ENCODE measurements at regions not wholly inside any gene's neighbourhood (a gene's known extent, or its start where the extent isn't known, plus 50 kb on each side); places are given as distances from the start of the nearest gene placed in this dataset.

DNA sequence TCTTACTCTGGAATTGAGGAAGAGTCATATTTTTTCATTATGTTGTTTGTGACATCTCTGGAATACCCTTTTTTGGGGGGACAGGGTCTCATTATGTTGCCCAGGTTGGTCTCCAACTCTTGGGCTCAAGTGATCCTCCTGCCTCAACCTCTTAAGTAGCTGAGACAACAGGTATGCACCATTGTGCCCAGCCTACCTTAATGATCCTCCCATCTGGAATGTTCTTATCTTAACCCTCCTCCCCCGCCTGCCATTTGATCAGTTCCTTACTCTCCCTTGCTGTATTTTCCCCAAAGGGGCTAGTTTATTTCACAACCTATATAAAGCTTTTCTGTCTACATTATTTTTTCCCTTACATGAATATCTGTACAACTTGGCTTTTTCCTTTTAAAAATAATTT is 594.7 kb downstream of the METTL15 start:
- no peak for DNase-seq

DNA sequence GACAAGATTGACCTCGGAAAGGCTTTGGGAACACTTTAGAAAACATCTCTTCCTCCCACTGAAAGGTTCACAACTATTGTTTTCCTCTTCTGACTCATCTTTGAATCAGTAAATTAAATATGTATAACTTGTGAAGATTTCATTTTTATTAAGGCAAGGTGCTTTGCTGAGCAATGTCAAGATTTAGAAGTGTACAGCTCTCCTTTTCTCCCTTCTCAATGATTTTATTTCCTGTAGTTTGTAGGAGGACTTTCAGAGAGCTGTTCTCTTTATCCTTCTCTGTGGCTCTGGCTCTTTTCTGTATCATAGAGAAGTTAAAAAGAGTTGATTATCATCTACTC is 594.2 kb downstream of the METTL15 start:
- no peak for DNase-seq

DNA sequence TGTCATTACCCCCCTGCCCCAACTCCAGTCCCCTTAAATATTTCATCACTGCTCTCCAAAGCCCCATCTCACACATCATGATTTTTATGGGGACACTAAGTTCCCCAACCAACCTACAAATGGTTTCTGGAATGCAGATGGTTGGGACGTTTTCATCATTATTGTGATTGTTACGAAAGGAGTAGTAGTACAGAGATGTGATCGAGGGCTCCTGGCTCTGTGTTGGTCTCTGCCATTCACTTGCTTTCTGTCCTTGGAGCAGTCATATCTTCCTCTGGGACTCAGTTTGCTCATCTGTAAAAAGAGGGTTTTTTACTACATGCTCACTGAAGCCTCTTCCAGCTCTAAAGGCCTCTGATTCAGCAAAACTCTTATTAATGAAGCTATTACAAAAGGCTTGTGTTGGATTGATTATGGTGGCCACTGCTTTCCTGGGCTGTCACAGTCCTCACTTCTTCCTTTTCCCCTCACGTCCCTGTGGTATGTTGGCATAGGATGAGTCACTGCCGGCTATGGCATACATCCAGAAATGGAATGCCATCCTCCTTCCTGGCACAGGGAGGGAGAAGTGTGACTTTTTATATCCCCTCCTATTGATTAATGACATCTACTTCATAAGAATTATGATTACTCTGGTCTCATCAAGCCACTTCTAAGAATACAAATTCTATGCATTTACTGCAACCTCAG is 593.7 kb downstream of the METTL15 start:
- DNase-seq, result no peak

DNA sequence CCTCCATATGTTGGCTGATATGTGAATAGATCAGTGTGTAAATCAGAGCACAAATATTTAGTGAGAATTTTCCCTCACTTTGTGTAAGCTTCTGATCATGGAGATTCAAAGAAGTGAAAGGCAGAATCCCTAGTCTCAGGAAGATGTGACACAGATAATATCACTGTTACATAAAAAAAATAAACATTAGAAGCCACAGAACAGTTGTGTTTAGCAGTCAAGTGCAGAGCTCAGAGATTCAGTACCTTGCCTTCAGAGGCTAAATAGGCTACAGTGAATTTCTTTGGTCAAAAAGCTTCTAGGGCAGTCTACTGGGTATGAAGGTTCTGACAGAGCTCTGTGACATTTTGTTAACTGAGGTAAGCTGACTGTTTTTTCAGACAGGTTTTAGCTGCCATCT is 591.5 kb downstream of the METTL15 start:
- no peak for DNase-seq

DNA sequence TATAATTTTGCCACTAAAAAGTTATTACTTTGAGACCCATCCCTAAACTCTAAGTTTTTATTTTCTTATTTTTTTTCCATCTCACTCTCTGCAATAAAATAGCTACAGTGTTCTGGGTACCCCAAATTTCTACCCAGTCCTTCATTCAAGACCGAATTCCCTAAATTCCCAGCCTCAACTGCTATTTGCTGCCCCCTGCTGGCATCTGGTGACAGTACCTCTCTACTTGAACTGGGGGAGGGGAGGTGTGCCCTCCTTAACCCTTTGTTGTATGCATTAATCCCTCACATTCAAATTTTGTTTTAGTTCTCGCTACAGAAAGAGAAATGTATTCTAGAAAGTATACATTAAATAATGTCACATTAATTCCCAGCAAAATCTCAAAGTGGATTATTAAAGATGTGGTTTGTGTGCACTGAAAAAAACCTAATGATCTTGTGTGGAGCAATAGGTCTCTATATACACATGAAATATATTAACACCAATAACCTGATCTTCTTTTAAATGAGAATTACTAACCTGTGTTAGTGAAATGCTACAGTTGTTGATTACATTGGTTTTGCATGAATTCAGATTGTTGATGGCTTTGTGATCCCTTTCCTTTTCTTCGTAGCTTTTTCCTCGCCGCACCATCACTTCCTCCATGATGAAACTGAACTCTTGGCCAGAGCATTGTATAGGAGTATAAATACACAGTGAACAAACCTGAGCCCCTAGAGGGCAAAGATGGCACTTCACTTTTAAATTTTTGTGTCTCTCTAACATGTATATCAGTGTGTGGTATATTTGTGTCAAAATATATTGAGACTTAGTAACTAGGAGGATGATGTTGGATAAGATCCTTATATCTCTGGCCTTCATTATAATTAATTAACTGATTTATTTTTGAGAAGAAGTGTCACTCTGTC is 590.0 kb downstream of the METTL15 start:
- DNase-seq, result peak; percentile 4 to 65

DNA sequence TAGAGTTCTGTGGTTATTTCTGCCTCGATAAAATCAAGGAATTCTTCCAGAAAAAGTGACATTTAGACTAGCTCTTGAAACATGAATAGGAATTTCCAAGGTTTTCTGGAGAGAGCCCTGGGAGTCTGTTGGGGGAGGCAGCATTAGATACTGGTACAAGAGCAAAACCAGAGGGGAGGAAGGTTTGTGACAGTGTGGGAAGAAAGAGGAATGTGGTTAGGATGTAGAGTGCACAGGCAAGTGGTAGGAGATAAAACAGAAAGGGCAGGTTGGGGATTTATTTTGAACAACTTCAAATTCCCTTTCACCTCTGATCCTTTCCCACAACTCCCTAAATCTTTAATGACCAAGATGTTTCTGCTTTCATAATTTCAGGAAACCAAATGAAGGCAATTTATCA is 588.4 kb downstream of the METTL15 start:
- no peak for DNase-seq

DNA sequence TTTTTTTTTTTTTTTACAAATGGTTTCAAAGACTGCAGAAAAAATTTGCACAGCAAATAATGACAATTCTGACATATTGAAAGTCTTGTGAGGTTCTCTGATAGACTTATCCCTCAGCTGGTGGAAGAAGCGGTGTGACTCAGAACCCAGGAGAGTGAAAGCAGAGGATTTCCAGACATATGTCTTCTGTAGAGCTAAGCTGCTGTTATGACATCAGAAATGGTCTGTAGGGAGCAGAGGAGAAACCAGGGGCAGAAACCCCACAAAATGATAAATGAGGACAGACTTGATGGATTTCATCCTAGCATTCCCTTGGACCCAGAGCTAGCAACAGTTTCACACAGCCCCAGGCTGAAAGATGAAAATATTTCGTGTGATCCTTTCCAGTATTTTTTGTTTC is 582.6 kb downstream of the METTL15 start:
- no peak for DNase-seq

DNA sequence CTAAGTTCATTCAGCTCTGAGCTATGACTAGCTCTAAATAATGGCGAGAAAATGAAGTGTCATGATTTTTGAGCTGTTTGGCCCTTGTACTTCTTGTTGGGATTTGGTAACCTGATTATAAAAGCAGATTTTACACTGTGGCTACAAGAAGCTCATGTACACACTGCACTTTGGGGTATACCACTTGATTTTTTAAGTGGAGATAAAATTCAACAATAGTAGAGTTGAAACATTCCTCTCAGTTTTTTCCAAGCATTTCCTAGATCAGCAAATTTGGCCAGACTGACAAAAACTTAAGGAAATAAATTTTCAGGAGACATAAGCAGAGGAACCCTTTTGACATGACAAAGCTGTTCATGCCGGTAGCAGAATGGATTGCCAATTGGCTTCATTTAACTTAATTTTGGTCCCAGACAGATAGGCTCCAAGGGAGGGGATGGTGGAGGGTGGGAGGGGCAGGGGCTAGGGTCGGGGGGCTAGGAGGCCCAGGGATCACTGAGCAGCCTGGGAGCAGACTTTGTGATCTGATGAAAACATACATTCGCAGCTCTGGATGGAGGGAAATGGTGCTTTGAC is 575.9 kb downstream of the METTL15 start:
- no peak for DNase-seq

DNA sequence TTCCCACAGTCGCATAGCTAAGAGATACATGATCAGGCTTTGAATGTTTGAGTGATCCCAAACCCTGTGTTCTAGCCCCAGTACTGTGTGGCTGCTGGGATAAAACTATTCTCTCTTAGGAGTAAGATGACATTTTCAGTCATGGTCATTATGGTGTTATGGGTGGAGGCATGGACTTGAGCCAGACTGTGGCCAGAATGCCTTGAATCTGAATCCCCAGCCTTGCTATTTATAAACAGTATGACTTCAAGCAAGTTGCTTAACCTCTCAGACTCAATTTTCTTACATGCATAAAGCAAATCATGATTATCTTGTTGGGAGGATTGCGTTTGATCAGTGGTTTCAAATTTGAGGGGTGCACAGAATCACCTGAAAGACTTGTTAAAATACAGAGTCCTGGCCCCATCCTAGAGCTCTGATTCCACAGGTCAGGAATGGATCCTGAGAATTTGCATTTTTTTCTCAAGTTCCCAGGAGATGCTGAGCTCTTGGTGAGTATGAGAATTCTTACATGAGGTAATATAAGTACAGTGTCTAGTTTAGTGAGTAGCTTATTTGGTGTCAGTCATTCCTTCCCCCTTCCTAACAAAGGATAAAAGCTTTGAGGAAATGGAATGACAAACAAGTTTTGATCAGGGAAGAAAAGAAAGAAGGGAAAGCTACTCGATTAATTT is 571.7 kb downstream of the METTL15 start:
- DNase-seq, result no peak

DNA sequence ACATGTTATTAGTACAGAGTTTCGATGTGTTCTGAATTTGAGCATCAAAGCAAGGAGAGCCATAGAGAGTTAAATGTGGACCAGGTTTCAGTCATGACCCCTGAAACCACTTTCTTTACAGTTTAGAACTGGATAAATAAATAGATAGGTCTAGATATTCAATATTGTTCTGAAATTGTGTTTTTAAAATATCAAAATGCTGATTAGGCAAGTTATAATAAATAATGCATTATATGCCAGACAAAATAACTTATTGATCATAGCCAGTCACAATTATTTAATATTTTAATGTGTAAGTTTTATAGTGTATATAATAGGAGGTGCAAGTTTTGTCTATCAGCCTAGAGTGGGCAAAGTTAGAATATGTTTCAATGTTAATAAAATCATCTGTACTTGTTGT is 569.5 kb downstream of the METTL15 start:
- no peak for DNase-seq

DNA sequence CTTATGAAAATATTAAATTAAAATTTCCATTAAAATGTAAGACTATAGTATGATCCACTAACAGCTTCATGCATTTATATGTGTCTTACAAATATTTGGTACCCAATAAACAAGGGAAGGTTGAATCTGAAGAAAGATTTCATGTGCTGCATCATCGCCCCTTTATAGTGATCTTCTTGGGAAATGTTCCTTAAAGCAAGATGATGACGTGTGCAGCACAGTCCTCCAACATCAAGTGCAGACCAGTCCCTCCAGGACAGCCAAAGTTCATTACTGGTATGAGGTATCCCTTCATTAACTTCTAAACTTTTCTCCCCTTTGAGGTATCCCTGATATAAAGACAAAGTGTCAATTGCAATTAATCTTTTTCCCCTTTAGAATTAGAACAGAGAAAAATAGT is 567.0 kb downstream of the METTL15 start:
- DNase-seq, result no peak

DNA sequence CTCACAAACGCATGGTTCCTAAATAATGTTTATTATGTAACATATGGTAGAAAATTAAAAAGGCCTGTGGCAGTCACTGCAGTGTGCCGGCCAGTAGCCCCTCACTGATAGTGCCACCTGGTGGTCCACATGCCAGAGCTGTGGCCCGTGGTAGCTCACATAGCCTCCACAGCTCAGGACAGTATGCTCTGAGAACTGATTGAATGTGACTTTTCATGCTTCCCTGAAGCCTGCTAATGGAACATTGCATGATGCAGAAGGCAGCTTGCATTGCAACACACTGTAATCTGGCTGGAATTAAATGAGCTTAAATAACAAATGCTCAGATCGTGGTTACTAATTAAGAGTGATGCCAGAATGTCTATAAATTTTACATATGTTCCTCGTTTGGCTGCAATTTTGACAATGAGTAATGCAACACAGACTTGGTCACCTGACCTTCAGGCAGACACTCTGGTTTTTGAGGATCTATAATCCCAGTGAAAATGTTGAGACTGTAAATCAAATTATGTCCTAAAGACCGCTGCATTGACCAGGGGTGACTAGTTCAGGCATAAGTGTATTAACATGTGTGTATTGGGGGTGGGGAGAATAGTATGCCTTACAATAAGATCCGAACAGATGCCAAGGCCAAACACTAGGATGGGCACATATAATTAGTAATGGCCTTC is 566.4 kb downstream of the METTL15 start:
- DNase-seq, result no peak

DNA sequence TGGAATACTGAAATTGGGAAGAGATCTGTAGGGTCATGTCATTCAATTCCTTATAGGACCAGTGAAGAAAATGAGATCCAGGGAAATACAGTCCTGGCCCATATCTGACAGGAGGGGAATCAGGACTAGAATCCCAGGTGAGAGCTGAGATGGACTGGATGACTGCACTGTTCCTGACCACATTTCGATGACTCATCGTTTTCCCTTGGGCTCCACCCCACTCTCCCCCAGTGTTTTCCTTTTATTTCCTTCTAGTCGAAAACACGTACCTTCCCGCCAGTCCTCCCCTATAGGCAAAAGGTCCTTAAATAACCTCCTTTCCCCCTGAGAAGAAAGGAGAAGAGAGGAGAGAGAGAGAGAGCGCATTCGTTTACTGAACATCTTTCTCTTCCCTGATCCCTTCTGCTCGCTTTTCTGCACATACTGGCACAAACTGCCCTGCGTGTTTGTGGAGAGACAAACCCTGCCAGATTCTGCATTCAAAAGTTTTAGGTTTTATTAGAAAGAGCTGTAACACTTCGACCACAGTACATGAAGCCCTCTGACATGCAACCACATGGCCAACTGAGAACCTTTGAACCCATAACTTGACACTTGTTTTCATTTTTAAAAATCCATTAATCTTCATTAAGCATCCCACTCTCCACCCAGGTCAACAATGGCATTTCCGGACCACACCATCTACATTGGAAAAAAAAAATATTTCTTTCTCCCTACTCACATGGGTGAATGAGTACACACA is 565.7 kb downstream of the METTL15 start:
- DNase-seq, result no peak

DNA sequence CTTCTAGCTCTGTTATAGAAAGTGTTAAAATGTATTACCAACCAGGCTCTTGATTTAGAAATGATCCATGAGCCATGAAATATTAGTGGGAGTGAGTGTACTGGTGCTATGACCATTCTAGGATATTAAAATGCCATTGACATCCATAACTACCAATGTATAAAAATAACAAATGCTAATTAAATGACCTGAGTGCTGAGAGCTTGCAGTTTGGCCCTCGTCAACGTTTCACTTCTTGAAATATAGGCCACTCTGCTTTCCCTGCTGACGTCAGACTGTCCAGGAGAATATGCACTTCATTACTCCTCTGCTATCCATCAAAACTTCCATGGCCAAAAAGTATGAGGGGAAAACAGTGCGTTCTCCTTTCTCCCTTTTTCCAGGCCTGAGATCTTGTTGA is 563.1 kb downstream of the METTL15 start:
- DNase-seq, result no peak

DNA sequence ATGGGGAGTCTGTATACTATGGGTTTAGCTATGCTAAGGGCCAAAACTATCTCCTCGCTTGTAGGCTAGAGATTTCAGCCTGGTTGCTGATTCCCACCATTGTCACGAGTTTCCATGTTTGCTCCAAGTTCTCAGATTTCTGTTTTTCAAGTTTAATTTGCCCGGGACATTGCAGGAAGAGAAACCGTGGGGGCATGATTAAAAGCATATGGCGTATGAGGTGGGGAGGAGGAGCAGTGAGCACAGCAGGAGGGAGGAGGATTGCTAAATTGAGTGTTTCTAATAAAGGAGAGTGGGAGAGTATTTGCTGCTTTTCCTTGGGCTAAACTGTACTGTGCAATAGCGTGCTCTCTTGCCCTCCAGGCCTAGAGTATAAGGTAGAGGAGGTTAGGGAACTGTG is 558.4 kb downstream of the METTL15 start:
- DNase-seq, result no peak

DNA sequence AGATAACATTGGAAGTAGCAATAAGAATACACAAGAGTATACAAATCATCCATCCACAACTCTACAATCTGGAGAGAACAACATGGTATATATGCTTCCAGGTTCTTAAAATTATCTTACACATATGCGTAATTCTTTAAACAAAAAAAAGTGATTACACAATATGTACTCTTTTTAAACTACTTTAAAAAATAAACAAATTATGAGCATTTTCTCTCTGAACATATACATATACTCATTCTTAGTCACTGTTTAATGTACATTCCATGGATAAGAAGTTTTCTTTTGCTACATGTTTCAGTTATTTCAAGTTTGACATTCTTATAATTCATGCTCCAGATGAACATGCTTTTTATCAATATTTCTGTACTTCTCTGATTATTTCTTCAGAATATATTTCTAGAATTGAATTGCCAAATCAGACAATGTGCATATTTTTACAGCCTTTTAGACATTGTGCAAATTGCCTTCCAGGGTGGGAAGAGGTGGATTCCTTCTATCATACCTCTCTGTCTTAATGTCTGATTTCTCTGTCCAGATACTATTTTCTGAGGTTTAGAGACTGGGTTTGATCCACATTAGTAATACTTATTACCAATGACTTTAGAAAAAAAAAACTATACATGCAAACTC is 551.6 kb downstream of the METTL15 start:
- DNase-seq, result no peak

DNA sequence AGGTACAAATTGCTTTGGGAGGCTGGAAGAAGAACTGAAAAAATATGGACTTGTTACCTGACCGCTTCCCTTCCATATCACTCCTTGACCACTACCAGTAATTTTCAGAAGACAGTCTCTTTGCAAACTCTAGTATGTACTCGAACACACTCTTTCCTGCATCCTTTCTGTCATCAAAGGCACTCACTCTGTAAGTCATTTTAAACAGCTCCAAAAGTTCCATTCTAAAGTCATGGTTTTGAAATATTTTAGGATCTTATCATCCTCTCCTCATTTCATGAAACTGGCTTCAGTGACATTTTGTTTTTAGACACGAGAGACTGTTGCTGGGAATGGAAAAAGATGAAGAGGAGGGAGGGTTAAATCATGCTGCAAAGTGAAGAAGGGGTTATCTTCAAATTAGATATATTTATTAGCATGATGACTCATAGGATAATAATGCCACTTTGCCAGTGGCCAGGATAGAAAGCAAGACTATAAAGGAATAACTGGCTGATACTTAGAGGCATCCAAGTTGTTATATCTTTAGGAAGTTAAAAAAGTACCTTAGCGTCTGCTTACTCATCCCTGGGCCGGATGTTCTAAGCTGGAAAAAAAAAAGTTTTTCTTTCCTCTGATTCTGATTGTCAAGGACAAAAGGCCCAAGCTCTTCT is 549.3 kb downstream of the METTL15 start:
- no peak for DNase-seq

DNA sequence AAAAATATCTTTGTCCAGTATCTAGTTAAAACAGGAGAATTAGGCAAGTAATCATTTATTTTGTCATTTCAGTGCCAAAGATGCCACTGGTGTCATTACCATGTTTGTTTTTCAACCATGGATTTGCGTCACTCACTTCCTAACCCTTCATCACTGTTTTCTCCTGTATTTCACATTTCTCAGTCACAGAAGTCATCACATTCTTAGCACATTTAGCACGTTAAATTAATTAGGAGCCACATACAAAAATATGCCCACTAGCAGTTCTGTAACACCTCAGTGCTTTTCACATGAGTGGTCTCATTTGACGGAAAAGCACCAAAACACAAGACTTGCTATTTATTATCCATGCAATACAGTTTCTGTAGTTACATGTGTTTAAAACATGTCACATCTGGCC is 546.0 kb downstream of the METTL15 start:
- DNase-seq, result no peak

DNA sequence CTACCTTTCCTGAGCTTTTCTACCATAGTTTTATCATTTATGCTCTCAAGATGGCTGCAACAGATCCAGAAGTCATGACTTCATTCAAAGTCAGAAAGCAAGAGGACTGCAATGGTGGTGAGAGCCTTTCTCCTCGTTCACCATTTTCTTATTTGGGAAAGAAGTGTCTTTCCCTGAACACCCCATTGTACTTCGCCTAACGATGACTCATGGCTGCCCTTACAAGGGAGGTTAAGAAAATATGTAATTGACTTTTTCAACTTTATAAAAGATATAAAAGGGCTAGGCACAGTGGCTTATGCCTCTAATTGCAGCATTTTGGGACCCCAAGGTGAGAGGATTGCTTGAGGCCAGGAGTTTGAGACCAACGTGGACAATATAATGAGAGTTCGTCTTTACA is 541.7 kb downstream of the METTL15 start:
- DNase-seq, result no peak

DNA sequence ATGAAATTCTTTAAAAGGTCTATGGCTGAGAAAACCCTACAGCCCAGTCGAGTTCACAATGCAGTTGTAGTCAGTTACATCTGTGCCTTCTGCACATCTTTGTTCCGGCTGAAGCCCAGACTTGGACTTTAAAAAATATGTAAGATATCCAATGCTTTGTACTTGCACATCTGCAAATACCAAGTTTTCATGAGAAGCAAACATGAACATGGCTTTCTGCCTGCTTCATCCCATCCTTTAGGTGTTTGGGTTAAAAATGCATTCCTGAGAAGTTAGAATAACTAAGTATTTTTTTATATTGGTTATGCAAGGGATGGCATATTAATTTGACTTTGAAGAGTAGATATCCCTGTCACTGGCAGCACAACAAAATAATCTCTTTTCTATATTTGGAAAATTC is 528.4 kb downstream of the METTL15 start:
- DNase-seq, result no peak

DNA sequence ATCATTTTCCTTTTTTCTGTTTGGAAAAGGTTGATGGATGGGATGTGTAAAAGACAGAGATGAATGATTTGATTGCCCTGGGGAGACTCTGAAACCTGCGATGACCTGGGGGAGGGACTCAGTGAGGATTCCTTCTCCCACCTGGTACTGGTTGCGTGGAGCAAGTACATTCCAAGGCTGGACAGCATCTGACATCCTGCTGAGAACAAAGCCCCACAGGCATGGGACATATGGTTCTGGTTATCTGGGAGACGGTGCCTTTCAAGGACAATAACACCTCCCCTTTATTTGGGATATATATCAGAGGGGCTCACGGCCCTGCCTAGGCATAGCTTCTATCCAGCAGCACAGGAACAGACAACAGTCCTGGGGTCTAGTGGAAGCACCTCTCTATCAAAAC is 527.8 kb downstream of the METTL15 start:
- no peak for DNase-seq

All from inflammatory macrophage treated with lipopolysaccharide for 1 hour (primary cell).